ENCODE measurements at regions not wholly inside any gene's neighbourhood (a gene's known extent, or its start where the extent isn't known, plus 50 kb on each side); places are given as distances from the start of the nearest gene placed in this dataset.

GRCh38 chr5:135184646-135185045 is 150.6 kb upstream of the PITX1 start:
- TF ChIP-seq SIN3A (IDR thresholded peaks at IDR 0.05; ENCODE audit: borderline replicate concordance, insufficient read depth, low read length) (no peak), REST (IDR thresholded peaks at IDR 0.05; ENCODE audit: insufficient read depth in 1 of 2, low read depth in 2 of 2, low read length in 2 of 2) (no peak), TAF1 (IDR thresholded peaks at IDR 0.05; ENCODE audit: borderline replicate concordance, insufficient read depth, low read length) (no peak), POLR2AphosphoS5 (IDR thresholded peaks at IDR 0.05; ENCODE audit: low read depth, low read length) (no peak)
